H9 (cell line): ENCODE measurements at regions not wholly inside any gene's neighbourhood (a gene's known extent, or its start where the extent isn't known, plus 50 kb on each side); places are given as distances from the start of the nearest gene placed in this dataset.

Source experiments
- DNase-seq: peaks from one replicate; pipeline ENCODE4 v3.0.0-alpha.2; 2017
- H2AFZ ChIP-seq: one replicate; pipeline ENCODE4 v1.6.1; 2013; ENCODE audit warnings: mild to moderate bottlenecking, low read length, control low read depth, moderate library complexity
- H2AK5ac ChIP-seq: 2 replicates; pipeline ENCODE4 v1.6.1; 2013; ENCODE audit warnings: low read length, control low read depth, mixed read lengths; ENCODE audit not compliant: insufficient read length
- H2BK120ac ChIP-seq: one replicate; pipeline ENCODE4 v1.6.1; 2013; ENCODE audit warnings: low read depth, mild to moderate bottlenecking, low read length, control low read depth, inconsistent platforms; ENCODE audit not compliant: poor library complexity, severe bottlenecking
- H2BK12ac ChIP-seq: 2 replicates; pipeline ENCODE4 v1.6.1; 2013; ENCODE audit warnings: low read length, control low read depth, mixed read lengths, low read depth; ENCODE audit not compliant: insufficient read length
- H2BK15ac ChIP-seq: 2 replicates; pipeline ENCODE4 v1.6.1; 2013; ENCODE audit warnings: low read depth, low read length, control low read depth
- H2BK20ac ChIP-seq: one replicate; pipeline ENCODE4 v1.6.1; 2013; ENCODE audit warnings: low read depth, mild to moderate bottlenecking, low read length, control low read depth, inconsistent platforms; ENCODE audit not compliant: poor library complexity, severe bottlenecking
- H2BK5ac ChIP-seq: 2 replicates; pipeline ENCODE4 v1.6.1; 2013; ENCODE audit warnings: low read length, control low read depth, mixed read lengths; ENCODE audit not compliant: insufficient read length
- H3K14ac ChIP-seq: 2 replicates; pipeline ENCODE4 v1.6.1; 2013; ENCODE audit warnings: low read length, control low read depth; ENCODE audit not compliant: insufficient read depth
- H3K18ac ChIP-seq: 2 replicates; pipeline ENCODE4 v1.6.1; 2013; ENCODE audit warnings: low read depth, mild to moderate bottlenecking, mixed read lengths, low read length, control low read depth; ENCODE audit not compliant: insufficient read length
- H3K23ac ChIP-seq: 2 replicates; pipeline ENCODE4 v1.6.1; 2013; ENCODE audit warnings: low read length, control low read depth, mixed read lengths, low read depth; ENCODE audit not compliant: insufficient read length
- H3K23me2 ChIP-seq: 2 replicates; pipeline ENCODE4 v1.6.1; 2013; ENCODE audit warnings: low read depth, mild to moderate bottlenecking, mixed read lengths, low read length, control low read depth; ENCODE audit not compliant: insufficient read length, poor library complexity, severe bottlenecking
- H3K27ac ChIP-seq: 2 replicates; pipeline ENCODE4 v1.5.1; 2013; ENCODE audit warnings: low read length, control low read depth, mixed read lengths, low read depth; ENCODE audit not compliant: insufficient read length
- H3K27me3 ChIP-seq: 2 replicates; pipeline ENCODE4 v1.6.1; 2013; ENCODE audit warnings: low read length, control low read depth, inconsistent platforms; ENCODE audit not compliant: insufficient read depth
- H3K4ac ChIP-seq: 2 replicates; pipeline ENCODE4 v1.6.1; 2013; ENCODE audit warnings: low read depth, mild to moderate bottlenecking, control low read depth, inconsistent platforms, low read length, moderate library complexity
- H3K4me1 ChIP-seq: 2 replicates; pipeline ENCODE4 v1.6.1; 2013; ENCODE audit warnings: low read length, control low read depth, inconsistent platforms; ENCODE audit not compliant: insufficient read depth
- H3K4me2 ChIP-seq: 2 replicates; pipeline ENCODE4 v1.6.1; 2013; ENCODE audit warnings: low read length, control low read depth, mixed read lengths; ENCODE audit not compliant: insufficient read length, insufficient read depth
- H3K56ac ChIP-seq: 2 replicates; pipeline ENCODE4 v1.6.1; 2013; ENCODE audit warnings: low read depth, mild to moderate bottlenecking, mixed read lengths, low read length, control low read depth; ENCODE audit not compliant: insufficient read length
- H3K79me1 ChIP-seq: 2 replicates; pipeline ENCODE4 v1.6.1; 2013; ENCODE audit warnings: low read depth, mild to moderate bottlenecking, moderate library complexity, low read length, control low read depth, inconsistent platforms; ENCODE audit not compliant: insufficient read depth, poor library complexity, severe bottlenecking
- H3K79me2 ChIP-seq: 2 replicates; pipeline ENCODE4 v1.6.1; 2013; ENCODE audit warnings: low read length, control low read depth, inconsistent platforms; ENCODE audit not compliant: insufficient read depth
- H3K9ac ChIP-seq: 2 replicates; pipeline ENCODE4 v1.6.1; 2013; ENCODE audit warnings: low read length, control low read depth, mixed read lengths; ENCODE audit not compliant: insufficient read length; ENCODE audit errors: extremely low read depth
- H3K9me3 ChIP-seq: one replicate; pipeline ENCODE4 v1.6.1; 2013; ENCODE audit warnings: low read depth, low read length, inconsistent platforms; ENCODE audit not compliant: control insufficient read depth
- H3T11ph ChIP-seq: one replicate; pipeline ENCODE4 v1.6.1; 2013; ENCODE audit warnings: mild to moderate bottlenecking, low read length, control low read depth, inconsistent platforms
- H4K20me1 ChIP-seq: one replicate; pipeline ENCODE4 v1.6.1; 2013; ENCODE audit not compliant: control insufficient read depth, insufficient read length, insufficient read depth
- H4K5ac ChIP-seq: 2 replicates; pipeline ENCODE4 v1.6.1; 2013; ENCODE audit warnings: low read depth, mild to moderate bottlenecking, mixed read lengths, low read length, control low read depth; ENCODE audit not compliant: insufficient read length
- H4K8ac ChIP-seq: replicated peaks from 2 replicates; pipeline ENCODE4 v1.6.1; 2013; ENCODE audit warnings: low read length, control low read depth, mixed read lengths, low read depth; ENCODE audit not compliant: insufficient read length
- H4K91ac ChIP-seq: 2 replicates; pipeline ENCODE4 v1.6.1; 2013; ENCODE audit warnings: low read depth, mild to moderate bottlenecking, moderate library complexity, mixed read lengths, low read length, control low read depth; ENCODE audit not compliant: insufficient read length
- H3K27ac Mint-ChIP-seq, 3 experiments: 2 replicates in 2 of 3; 3 replicates in 1 of 3; pipeline ENCODE4 v1.8.0; 2020 to 2021; ENCODE audit warnings: mixed read lengths in 3 of 3, mild to moderate bottlenecking in 1 of 3, moderate library complexity in 1 of 3
- H3K27me3 Mint-ChIP-seq: 2 replicates; pipeline ENCODE4 v1.8.0; 2021; ENCODE audit warnings: low read depth, mild to moderate bottlenecking, moderate library complexity, mixed read lengths
- H3K36me3 Mint-ChIP-seq, 3 experiments: 2 replicates in 2 of 3; 3 replicates in 1 of 3; pipeline ENCODE4 v1.8.0; 2020 to 2021; ENCODE audit warnings: low read depth in 3 of 3, mixed read lengths in 3 of 3; ENCODE audit not compliant: insufficient read depth in 1 of 3
- H3K4me1 Mint-ChIP-seq, 2 experiments: 2 replicates each; pipeline ENCODE4 v1.8.0; 2020; ENCODE audit warnings: mixed read lengths in 2 of 2
- H3K4me3 Mint-ChIP-seq, 2 experiments: 2 replicates in 1 of 2; 3 replicates in 1 of 2; pipeline ENCODE4 v1.8.0; 2020 to 2021; ENCODE audit warnings: mild to moderate bottlenecking in 2 of 2, mixed read lengths in 2 of 2, moderate library complexity in 1 of 2
- H3K9me3 Mint-ChIP-seq, 2 experiments: 2 replicates in 1 of 2; 3 replicates in 1 of 2; pipeline ENCODE4 v1.8.0; 2020; ENCODE audit warnings: mild to moderate bottlenecking in 2 of 2, mixed read lengths in 2 of 2, moderate library complexity in 1 of 2
- TF ChIP-seq, protein P1 (sequence below): fragments of 200-600 bp; sonication (generic); conservative IDR thresholded peaks from 3 replicates; pipeline ENCODE4 v1.8.0; 2021; ENCODE audit warnings: antibody characterized with exemption, mild to moderate bottlenecking

GRCh38 chr4:101458914-101459313 is 111.6 kb upstream of the PPP3CA start:
- TF ChIP-seq, protein P1, sequence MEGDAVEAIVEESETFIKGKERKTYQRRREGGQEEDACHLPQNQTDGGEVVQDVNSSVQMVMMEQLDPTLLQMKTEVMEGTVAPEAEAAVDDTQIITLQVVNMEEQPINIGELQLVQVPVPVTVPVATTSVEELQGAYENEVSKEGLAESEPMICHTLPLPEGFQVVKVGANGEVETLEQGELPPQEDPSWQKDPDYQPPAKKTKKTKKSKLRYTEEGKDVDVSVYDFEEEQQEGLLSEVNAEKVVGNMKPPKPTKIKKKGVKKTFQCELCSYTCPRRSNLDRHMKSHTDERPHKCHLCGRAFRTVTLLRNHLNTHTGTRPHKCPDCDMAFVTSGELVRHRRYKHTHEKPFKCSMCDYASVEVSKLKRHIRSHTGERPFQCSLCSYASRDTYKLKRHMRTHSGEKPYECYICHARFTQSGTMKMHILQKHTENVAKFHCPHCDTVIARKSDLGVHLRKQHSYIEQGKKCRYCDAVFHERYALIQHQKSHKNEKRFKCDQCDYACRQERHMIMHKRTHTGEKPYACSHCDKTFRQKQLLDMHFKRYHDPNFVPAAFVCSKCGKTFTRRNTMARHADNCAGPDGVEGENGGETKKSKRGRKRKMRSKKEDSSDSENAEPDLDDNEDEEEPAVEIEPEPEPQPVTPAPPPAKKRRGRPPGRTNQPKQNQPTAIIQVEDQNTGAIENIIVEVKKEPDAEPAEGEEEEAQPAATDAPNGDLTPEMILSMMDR, result no peak
- H3K4me1 Mint-ChIP-seq, result no peaks in the 10 kb centered on the region

More at GRCh38 chr4:101458914-101459313, 111.6 kb upstream of the PPP3CA start:
- Histone ChIP-seq H3K27me3 (no peaks in the 10 kb centered on the region), H3K4me1 (no peaks in the 10 kb centered on the region), H3K9ac (no peak overlapping the region), H3K4me2 (no peak overlapping the region), H3K4ac (no peak overlapping the region), H3K9me3 (no peaks in the 10 kb centered on the region), H3K23me2 (no peaks in the 10 kb centered on the region), H2BK5ac (no peak overlapping the region), H4K20me1 (no peaks in the 10 kb centered on the region), H3K79me2 (no peaks in the 10 kb centered on the region), H2BK120ac (no peak overlapping the region), H4K91ac (no peak overlapping the region), H3K27ac (no peak overlapping the region), H3K18ac (no peak overlapping the region), H3K56ac (no peak overlapping the region), H2AFZ (no peak overlapping the region), H3K23ac (no peak overlapping the region), H3T11ph (no peak overlapping the region), H4K5ac (no peak overlapping the region), H3K79me1 (no peaks in the 10 kb centered on the region), H2BK15ac (no peak overlapping the region), H2BK12ac (no peak overlapping the region), H2BK20ac (no peak overlapping the region), H4K8ac (no peak overlapping the region), H3K14ac (no peak overlapping the region), H2AK5ac (no peak overlapping the region)
- Mint-ChIP-seq H3K27me3 (no peaks in the 10 kb centered on the region; the same call in 1 of the 2 replicates), H3K27ac (no peak overlapping the region; a peak in 1 of 7 replicates), H3K4me3 (no peak overlapping the region), H3K9me3 (peaks cover 6 to 15% of the 10 kb centered on the region in 2 experiments; a peak in 4 of 5 replicates), H3K36me3 (peaks cover 0 to 3% (median 0%) of the 10 kb centered on the region in 3 experiments; a peak in 2 of 7 replicates)
- no peak for DNase-seq
